ENCODE measurements at regions not wholly inside any gene's neighbourhood (a gene's known extent, or its start where the extent isn't known, plus 50 kb on each side); places are given as distances from the start of the nearest gene placed in this dataset.

- CTCF ChIA-PET = interaction anchor here (0.9 kb wide), 1 partner anchor 274 kb away, joined by 3 read pairs; no protein-coding TSS in a partner anchor
Observed at GRCh38 chr7:20980232-20980631, 193.5 kb upstream of the SP8 start.

More at GRCh38 chr7:20980232-20980631, 193.5 kb upstream of the SP8 start:
- no TSS peak for BruUV-seq (replicated peaks)
- Histone ChIP-seq H3K9me2 (ENCODE audit: insufficient read depth) (no peaks in the 10 kb centered on the region), H3K79me2 (ENCODE audit: insufficient read depth, low read length) (no peaks in the 10 kb centered on the region), H3K27ac (ENCODE audit: low read depth, low read length) (no peak overlapping the region), H3K27me3 (ENCODE audit: insufficient read depth, low read length) (no peaks in the 10 kb centered on the region), H3K36me3 (ENCODE audit: control insufficient read depth in 1 of 2, insufficient read depth in 2 of 2, low read length in 2 of 2) (no peaks in the 10 kb centered on the region), H2AFZ (ENCODE audit: low read depth, low read length, poor library complexity, severe bottlenecking) (no peak overlapping the region), H3K4me1 (ENCODE audit: control insufficient read depth in 1 of 2, insufficient read depth in 2 of 2, low read length in 2 of 2) (no peaks in the 10 kb centered on the region), H3K4me3 (replicated peaks in 1 of 2; ENCODE audit: low read depth in 1 of 2, low read length in 2 of 2) (no peak overlapping the region), H4K20me1 (ENCODE audit: insufficient read depth) (no peaks in the 10 kb centered on the region), H3K4me2 (ENCODE audit: low read length) (no peak overlapping the region), H3K9ac (ENCODE audit: low read length) (no peak overlapping the region), H3K9me3 (ENCODE audit: control insufficient read depth in 1 of 2, insufficient read depth in 1 of 2, low read depth in 1 of 2, low read length in 2 of 2) (no peaks in the 10 kb centered on the region)
- POLR2A ChIA-PET = no interaction called here
- RAD21 ChIA-PET (ENCODE audit: low non-redundant PET in 1 of 2, low total read pairs in 2 of 2, uncharacterized antibody in 2 of 2, unreplicated experiment in 2 of 2) = no interaction called here
- no peak for ATAC-seq
- intact Hi-C loops (cut with micrococcal nuclease) = no loop called here
- no peak for TF ChIP-seq POLR2AphosphoS5 (IDR thresholded peaks at IDR 0.05; ENCODE audit: low read depth, low read length)
- TF ChIP-seq ZNF274 (IDR thresholded peaks at IDR 0.05; ENCODE audit: low read depth, low read length) = no peak
- TF ChIP-seq ZBTB33 (IDR thresholded peaks at IDR 0.05; ENCODE audit: extremely low read depth, insufficient replicate concordance, low read length) = no peak
- no peak for TF ChIP-seq CBX3 (IDR thresholded peaks at IDR 0.05; ENCODE audit: low read depth)
- no peak for TF ChIP-seq SP1 (IDR thresholded peaks at IDR 0.05; ENCODE audit: low read depth)
- no peak for TF ChIP-seq TCF7L2 (IDR thresholded peaks at IDR 0.05; ENCODE audit: borderline replicate concordance, extremely low read depth, insufficient read depth, insufficient read length)
- TF ChIP-seq EGR1 (IDR thresholded peaks at IDR 0.05; ENCODE audit: low read depth) = no peak
- TF ChIP-seq EZH2 (IDR thresholded peaks at IDR 0.05) = no peak
- no peak for TF ChIP-seq RAD21 (IDR thresholded peaks at IDR 0.05; ENCODE audit: low read depth)
- TF ChIP-seq JUND (IDR thresholded peaks at IDR 0.05) = no peak
- TF ChIP-seq MAX (IDR thresholded peaks at IDR 0.05) = no peak
- no peak for TF ChIP-seq CEBPB (IDR thresholded peaks at IDR 0.05; ENCODE audit: low read depth)
- TF ChIP-seq SIN3A (IDR thresholded peaks at IDR 0.05; ENCODE audit: low read depth) = no peak
- TF ChIP-seq REST (IDR thresholded peaks at IDR 0.05; ENCODE audit: low read depth) = no peak
- DNase-seq (ENCODE audit: low read depth, low spot score) = no peak

Data from HCT116 (cell line).